ENCODE measurements at regions not wholly inside any gene's neighbourhood (a gene's known extent, or its start where the extent isn't known, plus 50 kb on each side); places are given as distances from the start of the nearest gene placed in this dataset.

GRCh38 chr9:2243666-2244555, 228.8 kb downstream of the SMARCA2 start:
- DNase-seq (no peak), ATAC-seq (ENCODE audit: low FRiP score in 2 of 2) (no peak)
- no peaks in the 10 kb centered on the region for H3K36me3 ChIP-seq
- H3K27me3 ChIP-seq, result peaks cover 0 to 2% (median 0%) of the 10 kb centered on the region in 4 donors
- H3K4me1 ChIP-seq, result peaks cover 3 to 18% (median 10%) of the 10 kb centered on the region in 4 donors
- H3K27ac ChIP-seq, result no peak overlapping the region
- 57 to 64% methylated on average over 7 of the region's 7 CpGs for WGBS, 2 donors
- H3K9me3 ChIP-seq, result peaks cover 0 to 6% (median 0%) of the 10 kb centered on the region in 4 donors
- no peak overlapping the region for H3K4me3 ChIP-seq
- no peak for TF ChIP-seq CTCF (IDR thresholded peaks at IDR 0.05)
- TF ChIP-seq EP300 (IDR thresholded peaks at IDR 0.05), result no peak
- no peak for TF ChIP-seq POLR2A (IDR thresholded peaks at IDR 0.05)
- TF ChIP-seq POLR2AphosphoS5 (IDR thresholded peaks at IDR 0.05), result no peak

GRCh38 chr9:2247340-2247739, 232.2 kb downstream of the SMARCA2 start:
- Histone ChIP-seq H3K4me1 (peaks cover 3 to 6% (median 4%) of the 10 kb centered on the region in 4 donors), H3K9me3 (peaks cover 0 to 6% (median 0%) of the 10 kb centered on the region in 4 donors), H3K27ac (no peak overlapping the region), H3K36me3 (no peaks in the 10 kb centered on the region), H3K4me3 (no peak overlapping the region), H3K27me3 (no peaks in the 10 kb centered on the region)
- DNase-seq, result no peak
- no peak for ATAC-seq (ENCODE audit: low FRiP score in 2 of 2)
- 87% methylated on average over 6 of the region's 6 CpGs for WGBS, 2 donors
- no peak for TF ChIP-seq POLR2AphosphoS5 (IDR thresholded peaks at IDR 0.05)
- TF ChIP-seq CTCF (IDR thresholded peaks at IDR 0.05), result no peak
- TF ChIP-seq EP300 (IDR thresholded peaks at IDR 0.05), result no peak
- no peak for TF ChIP-seq POLR2A (IDR thresholded peaks at IDR 0.05)

- no peak for TF ChIP-seq EP300 (IDR thresholded peaks at IDR 0.05)
- no peak for TF ChIP-seq CTCF (IDR thresholded peaks at IDR 0.05)
- TF ChIP-seq POLR2A (IDR thresholded peaks at IDR 0.05), result no peak
- TF ChIP-seq POLR2AphosphoS5 (IDR thresholded peaks at IDR 0.05), result no peak
- Histone ChIP-seq H3K9me3 (peaks cover 0 to 6% (median 0%) of the 10 kb centered on the region in 4 donors), H3K27ac (no peak overlapping the region), H3K4me3 (no peak overlapping the region), H3K27me3 (no peaks in the 10 kb centered on the region), H3K4me1 (no peaks in the 10 kb centered on the region), H3K36me3 (no peaks in the 10 kb centered on the region)
- DNase-seq (no peak), ATAC-seq (ENCODE audit: low FRiP score in 2 of 2) (no peak)
- WGBS, 2 donors, result 45 to 53% methylated on average over 1 of the region's 1 CpG
These were observed 233.7 kb downstream of the SMARCA2 start for GRCh38 chr9:2248768-2249265.

- 82 to 85% methylated on average over 8 of the region's 8 CpGs for WGBS, 2 donors
- ATAC-seq (ENCODE audit: low FRiP score in 2 of 2), result no peak
- no peak for DNase-seq
These were observed 238.8 kb downstream of the SMARCA2 start for GRCh38 chr9:2253636-2254580.

More at GRCh38 chr9:2253636-2254580, 238.8 kb downstream of the SMARCA2 start:
- no peak for TF ChIP-seq POLR2A (IDR thresholded peaks at IDR 0.05)
- TF ChIP-seq CTCF (IDR thresholded peaks at IDR 0.05), result no peak
- TF ChIP-seq POLR2AphosphoS5 (IDR thresholded peaks at IDR 0.05), result no peak
- TF ChIP-seq EP300 (IDR thresholded peaks at IDR 0.05), result no peak
- Histone ChIP-seq H3K36me3 (no peaks in the 10 kb centered on the region), H3K9me3 (no peaks in the 10 kb centered on the region), H3K27me3 (no peaks in the 10 kb centered on the region), H3K4me3 (no peak overlapping the region), H3K27ac (no peak overlapping the region), H3K4me1 (no peaks in the 10 kb centered on the region)

All from upper lobe of left lung (tissue), 6 donors.